GM18861 (cell line): ENCODE measurements at regions not wholly inside any gene's neighbourhood (a gene's known extent, or its start where the extent isn't known, plus 50 kb on each side); places are given as distances from the start of the nearest gene placed in this dataset.

ENCODE experiments used
- ATAC-seq: cut with Tn5 transposase; IDR thresholded peaks from one replicate; pipeline ENCODE4 v1.9.1; 2021; ENCODE audit not compliant: unreplicated experiment

GRCh38 chr5:76030343-76030742 lies 52.8 kb upstream of the SV2C start:
- ATAC-seq, result no peak

DNA sequence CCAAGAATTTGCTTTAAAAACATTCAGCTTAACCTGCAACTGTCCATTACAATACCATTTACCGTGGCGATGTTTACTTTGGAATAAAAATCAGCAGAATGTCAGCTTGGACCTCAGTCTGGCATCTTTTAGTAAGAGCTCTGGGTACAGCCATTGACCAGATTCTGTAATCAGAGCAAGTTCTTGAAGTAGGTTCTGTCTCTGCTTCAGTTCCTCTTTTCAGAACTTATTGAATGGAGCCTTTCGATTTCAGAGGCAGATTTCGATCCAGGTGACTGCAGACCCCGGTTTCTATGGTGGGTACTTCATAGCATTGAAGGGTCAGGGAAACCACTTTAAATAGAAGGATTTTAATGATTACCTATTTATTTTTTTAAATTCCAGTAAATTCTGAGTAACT lies 53.4 kb upstream of the SV2C start:
- ATAC-seq, result no peak

GRCh38 chr5:76025790-76026189 lies 57.4 kb upstream of the SV2C start:
- ATAC-seq, result no peak

DNA sequence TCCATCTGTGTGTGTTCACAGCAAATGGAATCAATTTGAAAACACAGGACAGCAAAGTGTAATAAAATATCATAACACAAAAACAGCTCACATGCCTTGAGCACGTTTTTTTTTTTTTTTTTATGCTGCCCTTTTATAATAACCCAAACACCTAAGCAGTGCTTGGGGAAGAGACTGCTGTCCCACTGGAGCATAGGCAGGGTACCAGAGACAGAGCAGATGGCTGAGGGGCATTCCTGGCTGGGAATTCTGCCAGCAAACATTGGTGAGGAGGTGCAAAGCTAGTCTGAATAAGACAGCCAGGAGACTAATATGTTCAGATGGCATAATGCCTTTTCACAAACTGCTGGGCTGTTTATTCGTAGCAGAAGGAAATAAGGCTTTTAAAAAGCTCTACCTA lies 58.1 kb upstream of the SV2C start:
- ATAC-seq, result no peak

DNA sequence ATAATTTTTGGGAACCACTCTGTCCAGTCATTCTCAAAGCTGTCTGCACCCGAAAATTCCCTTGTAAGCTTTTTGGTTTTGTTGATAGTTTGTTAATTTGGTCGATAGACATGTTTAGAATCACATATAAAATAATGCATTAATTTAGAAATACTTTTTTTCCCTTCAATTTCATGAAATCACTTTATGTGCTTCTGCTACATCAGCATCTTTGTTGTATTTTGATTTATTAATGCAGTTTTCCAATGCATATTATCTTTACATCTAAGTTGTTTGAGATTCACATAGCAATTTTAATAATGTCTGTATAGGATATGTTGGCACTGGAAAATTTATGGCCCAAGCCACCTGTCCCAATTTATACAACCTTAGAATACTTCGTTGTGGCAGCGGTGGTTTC lies 60.6 kb upstream of the SV2C start:
- ATAC-seq, result no peak

- no peak for ATAC-seq
Measured at GRCh38 chr5:76021936-76022584, 61.1 kb upstream of the SV2C start.

DNA sequence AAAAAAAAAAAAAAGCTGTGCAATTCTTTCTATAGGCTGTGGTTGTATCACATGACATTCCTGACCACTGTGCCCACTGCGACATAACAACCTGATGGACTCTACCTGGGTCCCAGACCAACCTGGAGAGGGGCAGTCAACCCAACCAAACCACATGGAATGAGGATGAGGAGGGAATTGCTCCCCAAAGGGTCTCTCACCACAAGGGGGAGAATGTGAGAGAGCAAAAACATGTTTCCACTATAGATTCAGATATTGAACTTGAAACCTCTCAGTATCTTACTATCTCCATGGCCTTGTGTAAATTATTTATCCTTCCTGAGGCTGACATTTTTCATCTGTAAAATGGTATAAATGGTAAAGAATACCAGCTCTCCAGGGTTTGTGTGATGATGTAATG lies 66.9 kb upstream of the SV2C start:
- no peak for ATAC-seq

- no peak for ATAC-seq
Measured at GRCh38 chr5:76014005-76014404, 69.2 kb upstream of the SV2C start.

DNA sequence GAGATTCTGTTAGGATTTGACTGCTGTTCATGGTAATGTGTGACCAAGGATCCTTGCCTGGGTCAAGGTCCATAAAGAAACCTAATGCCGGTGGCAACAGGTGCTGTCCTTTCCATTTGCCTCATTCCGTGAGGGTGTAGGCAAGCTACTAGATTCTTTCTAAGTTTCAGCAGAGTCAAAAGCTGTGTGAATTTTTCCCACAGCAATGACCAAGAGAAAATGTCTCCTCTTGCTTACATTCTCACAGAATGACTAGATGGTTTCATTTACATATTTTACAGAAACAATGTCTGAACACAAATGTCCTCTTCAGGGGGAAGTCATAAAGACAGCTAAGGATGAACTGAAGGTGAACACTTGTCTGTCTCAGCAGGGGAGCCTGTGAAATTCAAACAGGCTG lies 75.3 kb upstream of the SV2C start:
- ATAC-seq, result no peak

DNA sequence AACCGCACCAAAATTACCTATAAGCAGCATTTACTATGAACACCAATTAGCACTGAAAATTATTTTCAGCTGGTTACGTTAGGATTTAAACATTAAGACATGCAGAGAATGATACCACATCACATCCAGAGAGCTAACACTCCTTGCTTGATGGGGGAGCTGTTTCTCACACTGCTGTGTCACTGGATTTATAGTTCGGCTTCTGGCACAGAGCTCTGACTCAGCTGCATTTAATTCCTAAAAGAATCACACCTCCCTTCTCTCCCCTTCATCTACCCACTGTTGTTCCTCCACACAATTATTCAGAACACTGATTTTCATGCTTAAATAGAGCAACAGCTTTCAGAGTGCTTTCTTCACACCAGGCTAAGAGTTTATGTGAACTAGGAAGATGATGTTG lies 82.6 kb upstream of the SV2C start:
- ATAC-seq, result no peak

GRCh38 chr5:75993643-75994520 lies 89.3 kb upstream of the SV2C start:
- ATAC-seq, result no peak

DNA sequence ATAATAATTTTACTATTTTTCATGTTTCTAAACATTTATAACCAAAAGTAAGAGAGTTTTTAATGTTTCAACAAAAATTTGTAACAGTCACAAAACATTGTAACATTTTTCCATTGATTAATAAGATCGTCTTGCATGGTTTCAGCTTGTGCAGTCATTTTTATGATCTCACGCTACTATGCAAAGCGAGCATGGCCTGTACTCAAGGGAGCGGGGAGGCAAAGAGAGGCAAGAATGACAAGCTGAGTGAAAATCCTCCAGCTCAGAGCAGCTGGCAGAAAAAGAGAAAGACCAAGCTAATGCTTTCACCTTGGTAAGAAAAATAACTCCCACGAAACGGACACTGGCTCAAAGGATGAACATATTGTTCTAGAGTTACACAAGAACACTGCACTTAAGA lies 90.0 kb upstream of the SV2C start:
- ATAC-seq, result no peak

DNA sequence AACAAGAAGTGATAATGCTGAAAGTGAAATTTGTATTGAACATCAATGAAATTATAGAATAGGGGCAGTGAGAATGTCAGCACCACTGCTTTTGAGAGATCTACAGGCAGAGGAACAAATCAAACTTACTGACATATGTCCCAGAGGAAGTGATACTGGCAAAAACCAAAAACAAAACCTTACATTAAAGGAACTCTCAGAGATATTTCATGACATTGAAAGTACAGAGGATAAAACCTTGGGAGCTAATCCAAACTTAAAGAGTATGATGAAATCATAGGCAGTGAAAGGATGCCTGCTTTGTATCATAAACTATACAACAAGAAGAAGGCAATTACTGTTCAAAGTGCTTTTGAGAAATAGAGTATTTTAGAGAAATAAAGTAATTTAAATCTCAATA lies 90.4 kb upstream of the SV2C start:
- no peak for ATAC-seq

DNA sequence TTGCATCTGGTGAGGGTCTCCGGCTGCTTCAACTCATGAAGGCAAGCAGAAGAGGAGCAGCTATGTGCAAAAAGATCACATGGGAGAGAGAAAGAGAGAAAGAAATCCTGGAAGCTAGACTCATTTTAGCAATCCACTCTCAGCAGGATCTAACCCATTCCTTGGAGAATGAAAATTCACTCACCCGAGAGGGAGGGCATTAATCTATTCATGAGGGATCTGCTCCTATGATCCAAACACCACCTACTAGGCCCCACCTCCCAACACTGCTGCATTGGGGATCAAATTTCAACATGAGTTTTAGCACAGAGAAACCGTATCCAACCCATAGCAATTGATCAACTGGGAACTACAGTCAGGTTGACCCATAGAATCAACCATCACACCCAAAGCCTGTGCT lies 98.1 kb upstream of the SV2C start:
- ATAC-seq, result no peak

DNA sequence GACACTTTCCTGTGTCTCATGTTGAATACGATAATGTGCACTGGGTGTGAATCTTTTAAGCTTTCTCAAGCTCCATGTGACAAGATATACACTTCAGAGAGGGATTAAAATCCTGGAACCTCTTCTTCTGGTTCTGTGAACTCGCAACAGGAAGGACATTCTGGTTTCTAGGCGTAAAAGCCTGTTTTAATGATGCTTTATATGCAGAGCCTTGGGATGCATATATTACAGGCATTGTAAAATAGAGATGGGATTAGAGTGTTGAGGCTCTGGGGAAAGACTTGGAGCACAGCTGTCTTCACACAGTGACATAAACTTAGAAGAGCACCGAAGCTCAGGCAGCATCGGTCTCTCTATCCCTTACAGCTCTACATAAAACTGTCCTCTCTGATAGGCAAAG lies 107.7 kb upstream of the SV2C start:
- no peak for ATAC-seq

DNA sequence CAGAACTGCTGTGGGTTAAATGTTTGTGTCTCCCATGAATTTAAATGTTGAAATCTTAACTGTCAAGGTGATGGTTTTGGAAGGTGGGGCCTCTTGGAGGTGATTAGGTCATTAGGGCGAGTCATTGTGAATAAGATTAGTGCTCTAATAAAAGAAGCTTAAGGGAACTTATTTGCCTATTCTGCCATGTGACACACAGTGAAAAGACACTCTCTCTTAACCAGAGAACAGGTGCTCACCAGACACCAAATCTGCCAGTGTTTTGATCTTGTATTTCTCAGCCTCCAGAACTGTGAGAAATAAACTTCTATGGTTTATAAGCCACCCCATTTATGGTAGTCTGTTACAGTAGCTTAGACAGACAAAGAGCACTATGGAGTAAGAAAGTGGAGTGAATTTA lies 117.9 kb upstream of the SV2C start:
- no peak for ATAC-seq

DNA sequence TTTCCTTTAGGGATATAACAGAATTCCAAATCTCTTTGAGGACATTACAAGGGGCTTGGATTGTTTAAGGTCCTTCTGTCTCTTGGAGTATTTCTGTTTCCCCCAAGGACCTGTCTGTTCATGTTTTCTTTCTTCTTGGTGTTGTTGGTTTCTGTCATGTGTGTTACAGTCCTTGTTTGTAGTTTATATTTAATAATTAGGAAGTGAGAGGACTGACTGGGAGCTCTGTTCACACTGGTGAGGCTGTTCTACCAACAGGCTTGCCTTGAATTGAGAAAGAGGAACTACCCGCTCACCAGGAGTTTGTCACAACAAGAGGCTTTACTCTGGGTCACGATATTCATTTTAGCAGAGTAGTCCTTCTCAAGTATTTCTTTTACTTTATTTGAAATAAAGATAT lies 119.2 kb upstream of the SV2C start:
- no peak for ATAC-seq

GRCh38 chr5:75963554-75963953 lies 119.6 kb upstream of the SV2C start:
- no peak for ATAC-seq

GRCh38 chr5:75961818-75962217 lies 121.4 kb upstream of the SV2C start:
- ATAC-seq, result no peak

DNA sequence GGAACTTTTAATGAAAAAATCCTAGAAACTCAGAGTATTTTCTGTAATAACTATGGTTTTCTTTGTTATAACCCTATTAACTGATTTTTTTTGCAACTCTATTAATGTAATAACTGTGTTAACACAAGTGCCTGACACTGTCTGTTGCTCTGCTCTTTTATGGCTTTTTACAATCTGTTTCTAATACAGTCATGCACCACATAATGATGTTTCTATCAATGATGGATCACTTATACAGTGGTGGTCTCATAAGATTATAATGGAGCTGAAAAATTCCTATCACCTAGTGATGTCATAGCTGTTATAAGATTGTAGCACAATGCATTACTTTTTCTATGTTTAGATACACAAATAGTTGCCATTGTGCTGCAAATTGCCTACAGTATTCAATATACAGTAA lies 123.1 kb upstream of the SV2C start:
- no peak for ATAC-seq

GRCh38 chr5:75952963-75953362 lies 130.2 kb upstream of the SV2C start:
- ATAC-seq, result no peak

DNA sequence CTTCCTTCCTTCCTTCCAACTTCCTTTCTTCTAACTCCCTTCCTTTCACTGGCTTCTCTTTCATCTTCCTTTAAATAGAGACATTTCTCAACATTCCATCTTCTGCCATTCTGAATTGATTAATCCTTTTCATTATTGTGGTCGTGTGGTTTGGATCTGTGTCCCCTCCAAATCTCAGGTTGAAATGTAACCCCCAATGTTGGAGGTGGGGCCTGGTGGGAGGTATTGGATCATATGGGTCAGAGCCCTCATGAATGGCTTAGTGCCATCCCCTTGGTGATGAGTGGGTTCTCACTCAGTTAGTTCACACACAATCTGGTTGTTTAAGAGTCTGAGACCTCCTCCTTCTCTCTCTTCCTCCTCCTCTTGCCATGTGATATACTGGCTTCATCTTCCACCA lies 130.9 kb upstream of the SV2C start:
- ATAC-seq, result no peak

- ATAC-seq, result no peak
Measured at GRCh38 chr5:75951716-75952115, 131.5 kb upstream of the SV2C start.
